GM23338 (cell line): ENCODE measurements at regions not wholly inside any gene's neighbourhood (a gene's known extent, or its start where the extent isn't known, plus 50 kb on each side); places are given as distances from the start of the nearest gene placed in this dataset.

Source experiments
- CREB1 ChIP-seq: fragments of 250-450 bp; sonication (Bioruptor Pico); IDR thresholded peaks from 2 replicates; pipeline ENCODE4 v1.5.0; 2020; ENCODE audit warnings: low read depth, mild to moderate bottlenecking, moderate library complexity
- EZH2 ChIP-seq: fragments of 200-600 bp; sonication (generic); IDR thresholded peaks from one replicate; pipeline ENCODE4 v1.8.0; 2017; ENCODE audit warnings: antibody characterized with exemption, mild to moderate bottlenecking, low read depth; ENCODE audit not compliant: unreplicated experiment
- EZH2phosphoT487 ChIP-seq: fragments of 200-600 bp; sonication (generic); IDR thresholded peaks from one replicate; pipeline ENCODE4 v1.8.1; 2018; ENCODE audit warnings: antibody characterized with exemption; ENCODE audit not compliant: unreplicated experiment
- JUNB ChIP-seq: IDR thresholded peaks from one replicate; pipeline ENCODE4 v1.6.1; 2016; ENCODE audit warnings: antibody characterized with exemption; ENCODE audit not compliant: unreplicated experiment
- POLR2AphosphoS5 ChIP-seq: IDR thresholded peaks from 2 replicates; pipeline ENCODE4 v1.6.1; 2016; ENCODE audit warnings: antibody characterized with exemption, low read depth
- ZNF114 ChIP-seq: fragments of 250-450 bp; sonication (Bioruptor Pico); IDR thresholded peaks from 2 replicates; pipeline ENCODE4 v1.5.0; 2020; ENCODE audit warnings: mild to moderate bottlenecking, moderate library complexity
- ZNF331 ChIP-seq: fragments of 250-450 bp; sonication (Bioruptor Pico); IDR thresholded peaks from 2 replicates; pipeline ENCODE4 v1.5.0; 2020; ENCODE audit warnings: low read depth, mild to moderate bottlenecking, moderate library complexity
- TF ChIP-seq, protein P1 (sequence below), 2 experiments: fragments of 200-600 bp in 1 of 2; sonication (generic) in 1 of 2; conservative IDR thresholded peaks; 2 replicates each; pipeline versions ENCODE4 v1.5.1 to v1.6.1; 2016 to 2017; ENCODE audit warnings: antibody characterized with exemption in 2 of 2, low read depth in 2 of 2, mild to moderate bottlenecking in 2 of 2, moderate library complexity in 1 of 2
- TF ChIP-seq, protein P2 (sequence below): IDR thresholded peaks from one replicate; pipeline ENCODE4 v1.6.1; 2018; ENCODE audit warnings: antibody characterized with exemption; ENCODE audit not compliant: unreplicated experiment

DNA sequence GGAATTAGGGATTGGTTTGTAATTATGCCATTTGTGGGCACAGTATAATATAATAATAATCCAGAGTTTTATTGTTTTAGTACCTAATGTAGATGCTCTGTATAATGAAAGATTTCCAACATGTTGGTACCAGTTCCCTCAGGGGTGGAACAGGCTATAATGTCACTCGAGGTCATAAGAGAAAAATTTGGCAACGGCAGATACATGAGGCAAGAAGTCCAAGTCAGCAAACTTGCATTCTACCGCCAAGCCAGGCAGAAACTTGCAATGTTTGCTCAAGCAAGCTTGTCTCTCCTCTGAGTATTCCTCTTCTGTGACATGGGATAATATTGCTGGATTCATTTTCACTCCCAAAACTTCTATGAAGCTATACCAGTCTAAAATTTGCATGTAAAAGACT, 520.0 kb upstream of the SALL3 start:
- TF ChIP-seq, protein P1, sequence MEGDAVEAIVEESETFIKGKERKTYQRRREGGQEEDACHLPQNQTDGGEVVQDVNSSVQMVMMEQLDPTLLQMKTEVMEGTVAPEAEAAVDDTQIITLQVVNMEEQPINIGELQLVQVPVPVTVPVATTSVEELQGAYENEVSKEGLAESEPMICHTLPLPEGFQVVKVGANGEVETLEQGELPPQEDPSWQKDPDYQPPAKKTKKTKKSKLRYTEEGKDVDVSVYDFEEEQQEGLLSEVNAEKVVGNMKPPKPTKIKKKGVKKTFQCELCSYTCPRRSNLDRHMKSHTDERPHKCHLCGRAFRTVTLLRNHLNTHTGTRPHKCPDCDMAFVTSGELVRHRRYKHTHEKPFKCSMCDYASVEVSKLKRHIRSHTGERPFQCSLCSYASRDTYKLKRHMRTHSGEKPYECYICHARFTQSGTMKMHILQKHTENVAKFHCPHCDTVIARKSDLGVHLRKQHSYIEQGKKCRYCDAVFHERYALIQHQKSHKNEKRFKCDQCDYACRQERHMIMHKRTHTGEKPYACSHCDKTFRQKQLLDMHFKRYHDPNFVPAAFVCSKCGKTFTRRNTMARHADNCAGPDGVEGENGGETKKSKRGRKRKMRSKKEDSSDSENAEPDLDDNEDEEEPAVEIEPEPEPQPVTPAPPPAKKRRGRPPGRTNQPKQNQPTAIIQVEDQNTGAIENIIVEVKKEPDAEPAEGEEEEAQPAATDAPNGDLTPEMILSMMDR (conservative IDR thresholded peaks at IDR 0.05; ENCODE audit: low read depth in 2 of 2) = no peak
- TF ChIP-seq EZH2phosphoT487 (no peak), EZH2 (no peak), POLR2AphosphoS5 (no peak), ZNF331 (CRISPR knock-in tag) (no peak), CREB1 (CRISPR knock-in tag) (no peak), ZNF114 (CRISPR knock-in tag) (no peak), JUNB (no peak)
- TF ChIP-seq, protein P2, sequence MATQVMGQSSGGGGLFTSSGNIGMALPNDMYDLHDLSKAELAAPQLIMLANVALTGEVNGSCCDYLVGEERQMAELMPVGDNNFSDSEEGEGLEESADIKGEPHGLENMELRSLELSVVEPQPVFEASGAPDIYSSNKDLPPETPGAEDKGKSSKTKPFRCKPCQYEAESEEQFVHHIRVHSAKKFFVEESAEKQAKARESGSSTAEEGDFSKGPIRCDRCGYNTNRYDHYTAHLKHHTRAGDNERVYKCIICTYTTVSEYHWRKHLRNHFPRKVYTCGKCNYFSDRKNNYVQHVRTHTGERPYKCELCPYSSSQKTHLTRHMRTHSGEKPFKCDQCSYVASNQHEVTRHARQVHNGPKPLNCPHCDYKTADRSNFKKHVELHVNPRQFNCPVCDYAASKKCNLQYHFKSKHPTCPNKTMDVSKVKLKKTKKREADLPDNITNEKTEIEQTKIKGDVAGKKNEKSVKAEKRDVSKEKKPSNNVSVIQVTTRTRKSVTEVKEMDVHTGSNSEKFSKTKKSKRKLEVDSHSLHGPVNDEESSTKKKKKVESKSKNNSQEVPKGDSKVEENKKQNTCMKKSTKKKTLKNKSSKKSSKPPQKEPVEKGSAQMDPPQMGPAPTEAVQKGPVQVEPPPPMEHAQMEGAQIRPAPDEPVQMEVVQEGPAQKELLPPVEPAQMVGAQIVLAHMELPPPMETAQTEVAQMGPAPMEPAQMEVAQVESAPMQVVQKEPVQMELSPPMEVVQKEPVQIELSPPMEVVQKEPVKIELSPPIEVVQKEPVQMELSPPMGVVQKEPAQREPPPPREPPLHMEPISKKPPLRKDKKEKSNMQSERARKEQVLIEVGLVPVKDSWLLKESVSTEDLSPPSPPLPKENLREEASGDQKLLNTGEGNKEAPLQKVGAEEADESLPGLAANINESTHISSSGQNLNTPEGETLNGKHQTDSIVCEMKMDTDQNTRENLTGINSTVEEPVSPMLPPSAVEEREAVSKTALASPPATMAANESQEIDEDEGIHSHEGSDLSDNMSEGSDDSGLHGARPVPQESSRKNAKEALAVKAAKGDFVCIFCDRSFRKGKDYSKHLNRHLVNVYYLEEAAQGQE = no peak
